Body of pancreas (tissue), 4 donors: ENCODE measurements at regions not wholly inside any gene's neighbourhood (a gene's known extent, or its start where the extent isn't known, plus 50 kb on each side); places are given as distances from the start of the nearest gene placed in this dataset.

Experiments
- ATAC-seq: fragments of 150-250 bp; one replicate; pipeline ENCODE4 v1.9.1; 2016
- DNase-seq, 4 donors: peaks; one replicate each; pipeline ENCODE4 v3.0.0-alpha.2; 2019
- H3K27ac ChIP-seq, 4 donors: fragments of 200-600 bp; sonication (generic); 1 replicate in 3 of 4; 2 replicates in 1 of 4; pipeline versions ENCODE4 v1.5.1 to v1.6.1; 2016 to 2019; ENCODE audit warnings: mild to moderate bottlenecking in 1 of 4, mixed read lengths in 1 of 4, moderate library complexity in 1 of 4
- H3K27me3 ChIP-seq, 2 donors: fragments of 200-600 bp; sonication (generic); one replicate each; pipeline ENCODE4 v1.6.0; 2016; ENCODE audit warnings: mild to moderate bottlenecking in 1 of 2
- H3K36me3 ChIP-seq, 2 donors: fragments of 200-600 bp; sonication (generic); replicated peaks in 1 of 2; 2 replicates each; pipeline ENCODE4 v1.5.1; 2016; ENCODE audit warnings: low read depth in 2 of 2; ENCODE audit not compliant: insufficient read depth in 1 of 2
- H3K4me1 ChIP-seq: fragments of 200-600 bp; sonication (generic); one replicate; pipeline ENCODE4 v1.6.0; 2016
- H3K4me3 ChIP-seq, 2 donors: fragments of 200-600 bp; sonication (generic); 1 replicate in 1 of 2; 2 replicates in 1 of 2; pipeline ENCODE4 v1.5.1; 2016 to 2019
- H3K9me3 ChIP-seq, 3 donors: fragments of 200-600 bp; sonication (generic); 1 replicate in 2 of 3; 2 replicates in 1 of 3; pipeline ENCODE4 v1.5.1; 2016
- POLR2A ChIP-seq, 3 donors: fragments of 450-650 bp; IDR thresholded peaks; one replicate each; pipeline ENCODE4 v1.6.1; 2016; ENCODE audit warnings: antibody characterized with exemption in 3 of 3, mild to moderate bottlenecking in 2 of 3
- WGBS, 2 donors: methylation state at CpG; one replicate each; pipeline ENCODE4 v1.1.5; 2017; 5-methylcytosine and 5-hydroxymethylcytosine counted together
- intact Hi-C: fragments of 100-400 bp; cut with DNase I; formaldehyde crosslinking; loops from one replicate; pipeline ENCODE4 v1.15.1; 2023
- TF ChIP-seq, protein P1 (sequence below), 7 experiments: fragments of 450-650 bp in 4 of 7; fragments of 200-600 bp in 3 of 7; sonication (generic) in 3 of 7; IDR thresholded peaks; one replicate each; pipeline ENCODE4 v1.5.1; 2016 to 2019; ENCODE audit warnings: antibody characterized with exemption in 7 of 7

DNA sequence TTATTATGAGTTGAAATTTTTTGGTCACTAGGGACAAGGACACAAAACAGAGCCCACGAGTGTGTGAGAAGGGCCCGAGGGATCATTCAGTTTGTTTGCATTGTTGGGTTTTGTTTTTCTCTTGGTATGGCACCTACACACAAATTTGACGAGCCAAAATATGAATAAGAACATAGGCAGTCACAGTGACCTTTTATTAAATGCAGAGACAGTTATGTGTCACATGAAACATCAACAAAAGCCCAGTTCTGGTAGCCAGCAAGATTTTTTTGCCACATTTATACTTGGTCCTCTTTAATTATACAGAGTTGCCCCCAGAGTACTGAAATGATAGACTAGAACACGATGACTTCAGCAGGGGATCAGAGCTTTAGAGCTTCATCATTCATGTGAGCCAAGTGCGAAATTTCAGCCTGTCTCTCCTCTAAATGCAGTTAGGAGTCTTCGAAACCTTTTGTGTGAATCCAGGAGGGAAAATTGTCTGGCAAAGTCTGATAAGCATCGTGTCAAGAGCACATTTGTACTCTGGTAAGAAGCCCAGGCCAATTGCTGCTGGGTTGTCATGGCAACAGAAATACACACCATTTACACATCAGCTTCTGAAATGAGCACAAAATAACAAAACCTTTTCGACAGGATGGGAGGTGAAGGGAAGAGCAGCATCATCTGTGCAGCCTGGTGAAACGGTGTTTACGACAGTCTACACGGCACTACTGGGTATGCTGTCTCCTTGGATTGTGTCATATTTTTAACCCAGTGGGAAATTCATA, 79.2 kb upstream of the RIPOR2 start:
- Histone ChIP-seq H3K9me3 (no peaks in the 10 kb centered on the region), H3K4me1 (peaks cover 5% of the 10 kb centered on the region), H3K27me3 (no peaks in the 10 kb centered on the region), H3K4me3 (no peak overlapping the region), H3K27ac (no peak overlapping the region), H3K36me3 (no peaks in the 10 kb centered on the region)
- DNase-seq (peak in 2 of 4 donors; percentile 26 to 45), ATAC-seq (peak; percentile 48)
- 62 to 63% methylated on average over 11 of the region's 11 CpGs for WGBS, 2 donors
- intact Hi-C loops: no loop called here
- TF ChIP-seq, protein P1, sequence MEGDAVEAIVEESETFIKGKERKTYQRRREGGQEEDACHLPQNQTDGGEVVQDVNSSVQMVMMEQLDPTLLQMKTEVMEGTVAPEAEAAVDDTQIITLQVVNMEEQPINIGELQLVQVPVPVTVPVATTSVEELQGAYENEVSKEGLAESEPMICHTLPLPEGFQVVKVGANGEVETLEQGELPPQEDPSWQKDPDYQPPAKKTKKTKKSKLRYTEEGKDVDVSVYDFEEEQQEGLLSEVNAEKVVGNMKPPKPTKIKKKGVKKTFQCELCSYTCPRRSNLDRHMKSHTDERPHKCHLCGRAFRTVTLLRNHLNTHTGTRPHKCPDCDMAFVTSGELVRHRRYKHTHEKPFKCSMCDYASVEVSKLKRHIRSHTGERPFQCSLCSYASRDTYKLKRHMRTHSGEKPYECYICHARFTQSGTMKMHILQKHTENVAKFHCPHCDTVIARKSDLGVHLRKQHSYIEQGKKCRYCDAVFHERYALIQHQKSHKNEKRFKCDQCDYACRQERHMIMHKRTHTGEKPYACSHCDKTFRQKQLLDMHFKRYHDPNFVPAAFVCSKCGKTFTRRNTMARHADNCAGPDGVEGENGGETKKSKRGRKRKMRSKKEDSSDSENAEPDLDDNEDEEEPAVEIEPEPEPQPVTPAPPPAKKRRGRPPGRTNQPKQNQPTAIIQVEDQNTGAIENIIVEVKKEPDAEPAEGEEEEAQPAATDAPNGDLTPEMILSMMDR (IDR thresholded peaks at IDR 0.05): no peak
- TF ChIP-seq POLR2A (IDR thresholded peaks at IDR 0.05): no peak

DNA sequence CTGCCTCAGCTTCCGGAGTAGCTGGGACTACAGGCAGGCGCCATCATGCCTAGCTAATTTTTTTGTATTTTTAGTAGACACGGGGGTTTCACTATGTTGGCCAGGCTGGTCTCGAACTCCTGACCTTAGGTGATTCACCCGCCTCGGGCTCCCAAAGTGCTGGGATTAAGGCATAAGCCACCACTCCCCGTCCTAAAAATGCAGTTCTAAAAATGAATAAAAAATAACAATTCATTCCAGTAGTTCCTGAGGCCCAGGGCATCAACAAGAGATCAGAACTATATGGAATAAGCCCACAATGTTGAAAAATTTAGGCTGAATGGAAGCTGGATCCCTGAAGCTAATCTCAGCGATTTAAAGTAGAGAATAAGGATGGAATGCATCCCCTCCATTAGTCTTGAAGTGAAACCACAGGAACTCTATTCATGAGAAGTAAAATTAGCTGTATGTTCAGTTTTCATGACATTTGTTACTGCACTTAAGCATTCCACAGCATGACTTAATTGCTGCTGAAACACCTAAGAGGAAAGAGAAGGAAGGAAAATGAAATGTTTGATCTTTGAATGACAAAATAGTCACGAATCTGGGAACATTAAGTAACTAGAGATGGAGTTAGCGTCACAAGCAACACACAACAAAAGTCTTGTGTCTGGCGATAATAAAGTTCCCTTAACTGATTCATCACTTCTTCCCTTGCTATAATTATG, 80.4 kb upstream of the RIPOR2 start:
- Histone ChIP-seq H3K4me1 (peaks cover 5% of the 10 kb centered on the region), H3K36me3 (no peaks in the 10 kb centered on the region), H3K27me3 (no peaks in the 10 kb centered on the region), H3K9me3 (no peaks in the 10 kb centered on the region), H3K27ac (no peak overlapping the region), H3K4me3 (no peak overlapping the region)
- ATAC-seq (no peak), DNase-seq (no peak)
- WGBS, 2 donors: 73 to 75% methylated on average over 11 of the region's 11 CpGs
- intact Hi-C loops: no loop called here
- TF ChIP-seq, protein P1 (IDR thresholded peaks at IDR 0.05): no peak
- no peak for TF ChIP-seq POLR2A (IDR thresholded peaks at IDR 0.05)

DNA sequence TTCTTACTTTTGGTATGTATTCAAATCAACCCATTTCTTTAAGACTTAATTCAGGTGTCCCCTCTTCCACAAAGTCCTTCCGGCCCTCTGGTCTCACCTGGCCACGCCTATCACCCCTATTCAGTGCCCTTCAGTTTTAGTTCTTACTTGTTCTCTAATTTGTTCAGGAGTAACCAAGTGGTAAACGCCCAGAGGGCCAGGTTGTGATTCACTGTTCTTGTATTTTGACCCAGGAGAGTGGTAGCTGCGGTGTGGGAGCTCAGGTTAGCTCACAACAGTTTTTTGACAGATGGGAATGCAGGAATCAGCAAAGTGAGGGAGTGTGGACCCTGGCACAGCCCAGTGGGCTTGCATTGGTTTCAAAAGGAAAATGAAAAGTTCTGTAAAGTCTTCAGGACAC, 81.7 kb upstream of the RIPOR2 start:
- no peak for DNase-seq
- 63 to 68% methylated on average over 4 of the region's 4 CpGs for WGBS, 2 donors
- intact Hi-C loops: no loop called here
- Histone ChIP-seq H3K4me3 (no peak overlapping the region), H3K27ac (no peak overlapping the region), H3K36me3 (no peaks in the 10 kb centered on the region), H3K27me3 (no peaks in the 10 kb centered on the region), H3K4me1 (peaks cover 5% of the 10 kb centered on the region), H3K9me3 (no peaks in the 10 kb centered on the region)
- no peak for TF ChIP-seq POLR2A (IDR thresholded peaks at IDR 0.05)
- TF ChIP-seq, protein P1 (IDR thresholded peaks at IDR 0.05): no peak
- no peak for ATAC-seq

DNA sequence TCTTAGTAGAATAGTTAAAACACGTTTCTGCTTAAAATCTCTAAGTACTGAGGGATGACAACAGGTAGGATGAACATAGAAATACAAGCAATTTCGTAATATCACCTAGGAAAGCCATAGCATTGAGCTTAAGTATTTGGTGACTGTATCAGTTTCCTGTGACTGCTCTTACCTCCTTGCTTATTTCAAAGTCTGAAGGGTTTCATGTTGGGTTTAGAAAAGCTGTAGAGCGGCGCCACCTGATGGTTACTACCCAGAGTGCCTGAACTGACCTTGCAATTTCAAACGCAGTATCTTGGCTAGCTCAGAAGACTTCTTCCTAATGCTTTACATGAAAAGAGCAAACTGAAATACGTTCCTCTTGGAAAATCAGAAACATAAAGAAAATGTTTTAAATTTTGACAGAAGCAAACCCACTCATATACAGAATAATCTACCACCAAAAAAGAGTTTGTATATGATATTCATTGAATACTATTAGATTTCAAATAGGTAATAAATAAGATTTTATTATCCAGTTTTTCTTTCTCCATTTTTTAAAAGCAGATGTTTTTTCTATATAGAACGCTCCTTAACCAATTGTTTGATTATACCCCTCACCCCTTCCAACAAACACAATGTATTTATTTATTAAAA, 82.3 kb upstream of the RIPOR2 start:
- intact Hi-C loops: no loop called here
- TF ChIP-seq POLR2A (IDR thresholded peaks at IDR 0.05): no peak
- TF ChIP-seq, protein P1 (IDR thresholded peaks at IDR 0.05): peak in 6 of 7 experiments; percentile 22 to 55 (median 49)
- 31 to 35% methylated on average over 7 of the region's 7 CpGs for WGBS, 2 donors
- H3K36me3 ChIP-seq: no peaks in the 10 kb centered on the region
- H3K9me3 ChIP-seq: no peaks in the 10 kb centered on the region
- no peaks in the 10 kb centered on the region for H3K27me3 ChIP-seq
- H3K4me1 ChIP-seq: peaks cover 5% of the 10 kb centered on the region
- no peak overlapping the region for H3K4me3 ChIP-seq
- DNase-seq: peak; percentile 52 to 71 (median 58)
- peak; percentile 35 for ATAC-seq
- H3K27ac ChIP-seq: no peak overlapping the region
